NCI-H748 (cell line): ENCODE measurements at regions not wholly inside any gene's neighbourhood (a gene's known extent, or its start where the extent isn't known, plus 50 kb on each side); places are given as distances from the start of the nearest gene placed in this dataset.
A peak's percentile ranks its signal among the peaks of the same experiment; 100 is the strongest.

Experiments used
- DNase-seq: peaks from one replicate; lab custom pipeline; 2025; ENCODE audit not compliant: unreplicated experiment; lab: John Stamatoyannopoulos, UW

DNA sequence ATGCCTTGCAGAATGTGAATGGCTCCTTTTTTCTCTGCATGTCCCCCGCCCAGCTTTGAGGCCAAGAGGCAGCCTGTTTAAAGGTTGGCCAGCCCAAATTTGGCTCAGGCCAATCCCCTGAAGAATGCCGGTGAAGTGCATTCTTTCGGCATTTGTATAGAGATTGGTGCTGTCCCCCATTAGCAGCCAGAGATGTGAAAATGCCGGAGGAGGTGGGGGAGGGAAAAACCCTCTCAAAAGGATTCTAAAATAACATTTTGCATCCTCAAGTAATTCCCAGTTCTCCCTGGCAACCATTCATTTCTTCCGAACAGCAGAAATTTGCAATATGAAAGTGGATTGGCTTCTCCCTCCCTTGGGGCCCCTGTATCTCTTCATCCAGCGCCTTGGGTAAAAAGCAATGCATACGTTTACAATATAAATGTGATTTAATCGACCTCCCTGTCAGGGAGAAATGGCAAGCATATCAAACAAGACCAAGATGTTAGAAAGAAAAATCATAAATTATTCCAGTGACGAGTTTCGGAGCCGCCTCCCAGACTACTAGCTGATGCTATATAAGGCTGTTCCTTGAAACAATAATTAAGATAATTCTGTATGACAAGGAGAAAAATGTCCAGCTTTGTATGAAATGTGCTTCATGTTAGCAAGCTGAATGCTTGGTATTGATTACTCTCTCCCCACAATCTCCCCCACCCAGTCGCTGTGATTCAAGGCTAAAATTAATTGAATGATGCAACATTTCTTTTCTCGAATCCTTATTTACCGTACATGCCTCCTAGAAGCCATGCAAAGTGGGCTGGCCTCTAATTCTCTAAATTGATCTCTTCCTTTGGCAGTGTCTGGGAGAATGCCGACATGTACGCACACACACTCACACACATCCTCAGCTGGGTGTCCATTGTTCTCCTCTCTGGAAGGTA is 323.7 kb downstream of the RPS24 start:
- DNase-seq, result peak; percentile 10

GRCh38 chr10:78358351-78358750 is 324.7 kb downstream of the RPS24 start:
- no peak for DNase-seq

DNA sequence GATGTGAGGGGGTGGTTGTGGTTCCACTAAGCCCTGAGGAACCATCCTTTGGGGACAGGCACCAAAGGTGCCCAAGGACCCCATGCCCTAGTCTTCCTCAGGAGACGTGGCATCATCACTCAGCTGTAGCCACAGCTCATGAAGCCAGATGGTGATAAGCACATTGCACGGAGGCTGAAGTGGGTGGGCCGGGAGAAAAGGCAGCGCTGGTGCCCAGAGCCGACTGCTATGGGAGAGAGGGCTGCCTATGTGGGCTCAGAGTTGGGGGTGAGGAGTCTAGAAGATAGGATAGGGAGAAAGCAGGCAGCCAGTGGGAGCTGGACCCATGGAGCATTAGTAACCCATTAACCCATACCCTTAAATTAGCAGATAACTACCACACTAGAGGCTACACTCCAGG is 325.3 kb downstream of the RPS24 start:
- no peak for DNase-seq

- no peak for DNase-seq
These were observed 326.0 kb downstream of the RPS24 start for GRCh38 chr10:78359640-78360091.

DNA sequence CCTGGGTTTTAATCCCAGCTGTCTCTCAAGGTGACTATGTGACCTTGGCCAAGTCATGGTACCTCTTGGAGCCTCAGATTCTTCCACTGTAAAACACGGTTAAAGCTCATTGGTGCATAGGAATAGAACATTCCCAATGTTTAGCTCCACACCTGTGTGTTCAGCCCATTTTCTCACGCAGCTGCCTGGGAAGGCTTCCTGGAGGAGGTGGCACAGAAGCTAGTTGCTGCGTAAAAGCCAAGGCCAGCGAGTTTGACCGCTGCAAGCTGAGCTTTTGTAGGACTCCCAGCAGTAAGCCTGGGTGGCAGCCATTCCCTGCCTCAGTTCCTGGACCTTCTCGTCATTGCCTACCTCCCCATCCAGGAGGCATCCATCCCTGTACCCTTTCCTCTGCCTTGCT is 326.6 kb downstream of the RPS24 start:
- DNase-seq, result no peak

DNA sequence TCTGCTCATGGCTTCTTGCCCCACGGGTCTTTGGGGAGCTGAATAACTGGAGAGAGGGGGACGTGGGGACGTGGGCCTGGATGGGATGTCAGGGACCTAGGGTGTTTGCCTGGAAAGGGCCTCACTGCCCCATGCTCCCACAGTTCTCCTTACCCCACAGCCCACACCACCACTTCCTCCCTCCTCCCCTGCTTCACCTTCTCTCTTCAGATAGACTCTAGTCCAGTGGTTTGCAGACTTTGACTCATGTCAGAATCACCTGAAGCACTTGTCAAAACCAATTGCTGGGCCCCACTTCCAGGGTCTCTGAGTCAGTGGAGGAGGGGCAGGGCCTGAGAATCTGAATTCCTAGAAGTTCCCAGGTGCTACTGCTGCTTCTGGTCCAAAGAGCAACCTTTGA is 327.4 kb downstream of the RPS24 start:
- no peak for DNase-seq

DNA sequence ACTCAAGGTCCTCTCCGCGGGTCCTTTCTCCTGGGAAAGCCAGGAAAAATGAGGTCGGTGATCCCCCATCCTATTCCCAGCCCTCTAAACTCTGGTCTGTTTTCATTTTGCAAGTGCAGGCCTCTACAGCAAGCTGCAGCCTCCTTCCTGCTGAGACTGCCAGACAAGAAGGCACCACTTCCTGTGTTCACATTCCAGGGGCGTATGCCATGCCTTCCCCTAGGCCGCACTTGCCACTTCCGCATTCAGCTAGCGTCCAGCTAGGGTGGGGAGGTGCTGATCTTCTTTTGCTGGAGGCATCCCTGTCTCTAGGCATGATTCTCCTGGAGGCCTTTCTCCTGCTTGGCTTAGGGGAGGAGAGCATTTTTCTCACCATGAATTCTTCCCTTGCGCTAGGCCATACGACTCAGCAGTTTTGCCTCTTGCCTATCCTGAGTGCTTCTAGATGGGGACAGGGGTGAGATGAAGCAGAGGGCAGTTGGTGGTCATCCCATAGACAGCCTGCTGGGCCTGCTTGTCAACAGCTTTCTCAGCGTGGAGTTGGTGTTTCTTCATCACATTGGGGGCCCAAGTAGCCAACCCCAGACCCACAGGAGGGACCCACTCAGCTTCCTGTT is 328.9 kb downstream of the RPS24 start:
- DNase-seq, result no peak

- no peak for DNase-seq
These were observed 329.5 kb downstream of the RPS24 start for GRCh38 chr10:78363190-78363589.

DNA sequence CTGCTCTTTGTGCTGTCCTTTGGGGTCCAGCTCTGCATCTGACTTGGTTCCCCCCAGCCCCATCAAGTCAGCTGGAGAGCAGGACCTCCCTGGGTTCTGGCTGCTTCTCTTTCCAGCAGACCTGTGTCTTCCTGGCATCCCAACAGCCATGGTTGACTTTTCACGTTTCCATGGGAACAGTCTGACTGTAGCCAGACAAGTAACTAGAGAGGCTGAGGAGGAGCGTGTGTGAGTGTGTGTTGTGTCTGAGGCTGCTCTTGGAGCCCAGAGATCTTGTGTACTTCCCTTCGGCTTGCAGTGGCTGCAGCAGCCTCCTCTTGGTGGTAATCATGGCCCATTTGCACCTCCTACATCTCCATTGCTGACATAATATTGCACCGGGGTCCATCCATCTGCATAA is 332.0 kb downstream of the RPS24 start:
- DNase-seq, result peak; percentile 34

DNA sequence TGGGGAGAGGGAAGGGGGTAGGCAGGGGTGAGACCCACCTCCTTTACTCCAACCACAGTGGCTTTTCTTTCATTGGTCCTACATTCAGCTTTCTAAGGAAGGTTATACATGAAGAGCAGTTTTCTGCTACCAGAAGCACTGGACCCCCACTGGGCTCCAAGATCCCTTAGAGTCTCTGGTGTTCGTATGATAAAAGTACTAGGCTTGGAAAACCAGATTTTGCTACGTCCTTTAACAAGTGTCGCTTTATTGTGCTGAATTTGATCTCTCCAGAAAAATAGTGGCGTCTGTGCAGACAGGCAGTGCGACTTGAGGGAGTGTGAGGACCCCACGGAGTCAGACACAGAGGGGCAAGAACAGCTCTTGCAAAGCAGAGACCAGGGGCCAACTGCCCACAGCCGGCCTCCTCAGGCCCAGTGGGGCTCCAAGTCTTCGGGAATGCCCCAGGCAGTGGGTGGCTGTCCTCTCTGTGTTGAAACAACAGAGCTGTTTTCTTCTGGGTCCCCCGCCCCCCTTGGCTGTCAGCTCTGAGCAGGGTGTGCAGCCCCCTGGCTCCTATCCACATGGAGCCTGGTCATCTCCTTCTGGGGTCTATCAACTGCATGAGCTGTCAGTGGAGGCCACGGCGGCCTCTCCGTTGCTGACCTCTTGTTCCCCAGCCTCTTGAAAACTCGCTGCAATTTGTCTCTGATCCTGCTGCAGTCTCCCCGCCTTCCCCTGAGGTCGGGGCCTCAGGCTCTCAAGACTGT is 333.2 kb downstream of the RPS24 start:
- no peak for DNase-seq

DNA sequence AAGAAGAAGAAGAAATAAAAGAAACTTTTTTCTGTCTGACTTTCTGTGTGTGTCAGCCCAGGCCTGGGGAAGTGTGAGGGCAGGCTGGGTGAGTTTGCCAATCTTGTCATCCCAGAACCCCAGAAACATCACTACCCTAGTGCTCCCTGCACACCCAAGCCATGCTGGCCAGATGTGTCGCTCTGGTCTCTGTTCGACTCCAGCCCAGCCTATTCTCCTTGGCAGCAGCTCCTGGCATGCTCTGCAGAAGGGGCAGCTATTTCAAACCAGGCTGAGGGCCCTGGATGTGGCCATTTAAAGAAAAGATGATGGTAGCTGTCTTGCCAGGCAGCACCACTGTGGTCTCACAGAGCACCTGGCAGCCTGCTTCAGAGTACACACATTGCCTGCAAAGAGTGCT is 334.1 kb downstream of the RPS24 start:
- DNase-seq, result no peak

DNA sequence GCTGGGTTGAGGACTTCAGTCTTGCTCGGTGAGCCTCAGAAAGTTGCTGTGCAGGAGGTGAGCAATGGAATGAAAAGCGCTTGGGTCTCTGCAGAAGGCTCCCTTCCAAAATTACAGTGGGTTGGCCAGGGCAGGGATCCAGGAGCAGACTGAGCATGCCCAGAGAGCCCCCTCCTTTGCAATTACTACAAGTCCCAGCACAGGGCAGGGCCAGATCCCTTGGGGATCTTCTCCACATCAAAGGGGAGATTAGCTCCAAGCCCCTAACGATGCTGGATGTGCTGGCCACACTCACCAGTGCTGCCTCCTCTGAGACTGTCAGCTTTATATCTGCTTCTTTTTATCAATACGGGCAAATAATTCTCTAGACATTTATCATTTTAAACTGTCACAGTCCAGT is 337.5 kb downstream of the RPS24 start:
- no peak for DNase-seq

DNA sequence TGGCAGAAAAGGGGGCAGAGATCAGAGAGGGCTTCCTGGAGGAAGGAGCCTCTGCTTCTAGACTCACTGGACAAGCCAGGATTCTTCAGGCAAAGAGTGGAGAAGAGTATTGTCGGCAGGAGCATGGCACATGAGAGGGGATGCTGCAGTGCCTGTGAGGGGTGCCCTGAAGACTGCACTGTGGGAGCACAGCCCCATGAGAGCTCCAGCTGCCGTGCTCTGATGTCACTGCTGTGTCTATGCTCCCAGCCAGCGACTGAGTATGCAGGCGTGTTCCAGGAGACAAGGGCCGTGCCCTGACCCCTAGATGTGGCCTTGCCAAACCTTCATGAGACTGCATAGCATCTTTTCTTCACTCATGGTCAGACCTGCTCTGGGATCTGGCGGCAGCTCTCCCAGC is 339.1 kb downstream of the RPS24 start:
- no peak for DNase-seq

DNA sequence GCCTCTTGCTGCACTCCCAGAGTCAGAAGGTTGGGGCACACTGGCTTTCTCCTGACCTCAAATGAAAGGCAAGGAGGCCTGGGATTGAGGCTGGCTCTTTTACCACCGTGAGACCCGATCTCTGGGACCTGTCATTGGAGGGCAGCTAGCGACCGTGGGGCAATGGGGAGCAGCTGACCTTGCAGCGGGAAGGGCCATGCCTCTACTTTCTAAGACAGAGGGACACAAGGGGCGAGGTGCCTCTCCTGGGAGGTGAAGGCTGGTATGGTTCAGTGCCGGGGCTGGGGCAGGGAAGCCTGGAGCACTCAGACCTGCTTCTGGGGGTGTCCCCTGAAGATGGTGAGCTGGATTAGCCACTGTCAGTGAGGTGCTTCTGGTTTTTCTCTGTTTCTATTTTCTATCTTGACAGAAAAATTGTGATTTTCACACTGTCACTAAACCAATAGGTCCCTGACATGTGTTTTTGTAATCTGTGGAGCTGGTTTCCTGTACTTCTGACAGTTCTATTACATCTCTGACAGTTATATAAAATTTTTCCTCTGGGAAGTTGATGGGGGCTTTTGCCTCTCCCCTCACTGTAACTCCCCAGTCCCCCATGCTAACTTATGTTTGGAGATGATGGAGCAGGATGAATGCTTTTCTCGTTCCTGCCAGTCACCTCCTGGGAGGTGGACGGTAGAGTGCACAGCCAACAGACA is 340.8 kb downstream of the RPS24 start:
- DNase-seq, result no peak

DNA sequence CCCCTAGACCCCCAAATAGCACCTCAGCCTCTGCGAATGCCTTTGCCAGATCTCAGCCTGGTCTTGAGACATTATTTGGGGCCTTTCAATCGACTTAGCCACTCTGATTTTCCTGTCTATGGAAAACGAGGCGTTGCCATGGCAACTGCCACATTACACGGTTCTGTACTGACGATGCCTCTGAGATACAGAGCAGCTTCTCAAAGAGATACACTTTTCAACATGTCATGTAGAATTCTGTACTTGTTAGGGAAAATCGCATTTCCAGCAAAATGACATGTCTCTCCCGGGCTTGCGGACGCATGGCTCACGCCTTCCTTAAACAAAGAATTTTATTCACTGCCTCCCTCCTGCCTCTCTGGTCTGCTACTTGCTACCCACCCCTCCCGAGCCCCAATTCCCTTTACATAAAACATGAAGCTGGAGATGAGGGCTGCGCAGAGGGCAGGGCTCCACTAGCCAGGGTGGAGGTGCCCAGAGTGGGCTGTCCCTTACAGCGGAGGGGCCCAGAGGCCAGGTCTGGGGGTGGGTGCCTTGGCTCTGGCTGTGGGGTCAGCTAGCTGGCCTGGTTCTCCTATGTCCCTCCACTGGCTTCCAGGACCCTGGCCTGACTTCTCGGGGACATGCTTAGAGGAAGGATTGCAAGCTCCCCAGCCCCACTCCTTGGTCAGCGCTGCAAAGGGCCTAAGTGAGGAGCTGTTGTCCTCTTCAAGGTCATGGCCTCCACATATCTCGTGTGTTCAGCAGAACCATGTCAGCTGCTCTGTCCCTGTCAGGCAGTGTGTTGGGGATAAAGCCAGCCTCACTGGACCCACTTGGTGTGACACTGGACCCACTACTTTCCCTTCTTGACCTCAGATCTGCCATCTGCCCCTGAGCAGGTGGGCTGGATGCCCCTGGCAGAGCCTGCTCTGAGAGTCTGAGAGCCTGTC is 342.5 kb downstream of the RPS24 start:
- DNase-seq, result peak; percentile 13

GRCh38 chr10:78377356-78377755 is 343.7 kb downstream of the RPS24 start:
- no peak for DNase-seq

DNA sequence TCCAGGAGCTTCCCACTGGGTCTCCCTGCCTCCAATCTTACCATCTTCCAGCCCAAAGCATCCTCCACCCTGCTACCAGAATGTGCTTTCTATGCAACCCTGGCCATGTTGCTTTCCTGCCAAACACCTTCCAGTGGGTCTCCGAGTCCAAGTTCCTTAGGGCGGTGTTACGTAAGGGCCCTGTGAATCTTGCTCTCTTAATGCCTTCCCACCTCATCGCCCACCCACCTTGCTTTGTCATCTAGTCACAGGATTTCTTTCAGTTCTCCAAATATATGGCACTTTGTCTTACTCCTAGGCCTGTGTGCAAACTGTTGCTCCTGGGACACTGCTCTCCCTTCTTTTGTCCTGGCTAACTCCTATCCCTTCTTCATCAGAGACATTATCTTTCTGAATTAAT is 344.5 kb downstream of the RPS24 start:
- DNase-seq, result no peak

DNA sequence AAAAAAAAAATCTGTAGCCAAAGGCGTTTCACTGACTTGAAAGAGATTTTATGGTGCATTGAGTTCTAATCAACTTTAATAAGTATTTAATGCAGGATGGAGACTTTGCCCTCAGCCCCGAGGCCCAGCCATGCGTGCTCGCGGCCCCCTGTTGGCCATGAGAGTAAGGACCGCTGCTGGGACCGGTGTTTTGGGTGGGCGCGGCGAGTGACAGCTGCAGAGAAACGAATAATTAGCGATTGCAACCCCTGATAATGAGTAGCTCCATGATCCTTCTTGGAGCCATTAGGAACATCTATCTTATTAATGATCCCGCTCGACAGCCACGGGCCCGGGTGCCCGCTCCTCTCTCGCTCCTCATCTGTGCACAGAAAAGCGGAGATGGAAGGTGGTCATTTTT is 347.4 kb downstream of the RPS24 start:
- DNase-seq, result no peak

DNA sequence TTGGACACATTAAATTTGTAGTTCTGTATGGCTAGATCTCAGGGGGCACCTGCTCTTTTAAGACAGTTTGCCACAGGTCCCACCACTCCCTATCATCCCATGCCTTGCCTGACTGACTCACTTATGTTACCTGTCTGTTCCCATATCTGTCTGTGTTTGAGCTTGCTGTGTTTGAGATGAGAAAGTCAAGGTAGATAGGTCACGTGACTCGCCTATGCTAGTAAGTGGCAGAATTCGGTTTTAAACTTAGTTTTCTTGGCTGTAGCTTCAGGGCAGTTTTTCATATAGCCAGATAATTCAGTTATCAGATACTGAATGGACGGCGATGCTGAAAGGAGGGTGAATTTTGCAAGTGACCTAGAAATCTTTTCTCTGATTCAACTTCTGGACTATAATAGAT is 348.4 kb downstream of the RPS24 start:
- DNase-seq, result no peak

- no peak for DNase-seq
These were observed 349.1 kb downstream of the RPS24 start for GRCh38 chr10:78382772-78383171.
